Endodermal cell (in vitro differentiated cells): ENCODE measurements at regions not wholly inside any gene's neighbourhood (a gene's known extent, or its start where the extent isn't known, plus 50 kb on each side); places are given as distances from the start of the nearest gene placed in this dataset.

Experiments
- DNase-seq: peaks from one replicate; pipeline ENCODE4 v3.0.0-alpha.2; 2017
- H3K27ac ChIP-seq: 2 replicates; pipeline ENCODE4 v1.5.1; 2013; ENCODE audit warnings: mild to moderate bottlenecking, low read depth, low read length, moderate library complexity
- H3K27me3 ChIP-seq: 2 replicates; pipeline ENCODE4 v1.6.1; 2013; ENCODE audit warnings: mild to moderate bottlenecking, low read length, moderate library complexity; ENCODE audit not compliant: insufficient read depth, control insufficient read depth, poor library complexity, severe bottlenecking
- H3K36me3 ChIP-seq: 2 replicates; pipeline ENCODE4 v1.7.0; 2013; ENCODE audit warnings: mild to moderate bottlenecking, low read length, moderate library complexity; ENCODE audit not compliant: control insufficient read depth, insufficient read depth
- H3K4me1 ChIP-seq: one replicate; pipeline ENCODE4 v1.7.0; 2013; ENCODE audit warnings: low read length; ENCODE audit not compliant: control insufficient read depth, insufficient read depth
- H3K4me3 ChIP-seq: 2 replicates; pipeline ENCODE4 v1.5.1; 2013; ENCODE audit warnings: mild to moderate bottlenecking, low read length, moderate library complexity
- H3K9ac ChIP-seq: 2 replicates; pipeline ENCODE4 v1.6.1; 2013; ENCODE audit warnings: mild to moderate bottlenecking, low read length, moderate library complexity; ENCODE audit not compliant: poor library complexity, severe bottlenecking; ENCODE audit errors: extremely low read depth
- H3K9me3 ChIP-seq: 2 replicates; pipeline ENCODE4 v1.6.1; 2013; ENCODE audit warnings: mild to moderate bottlenecking, low read length, moderate library complexity; ENCODE audit not compliant: control insufficient read depth
- H3K27ac Mint-ChIP-seq: 2 replicates; pipeline ENCODE4 v1.8.0; 2020; ENCODE audit warnings: mixed read lengths
- H3K27me3 Mint-ChIP-seq: 2 replicates; pipeline ENCODE4 v1.8.0; 2021; ENCODE audit warnings: mild to moderate bottlenecking, mixed read lengths; ENCODE audit not compliant: insufficient read depth
- H3K36me3 Mint-ChIP-seq: 2 replicates; pipeline ENCODE4 v1.8.0; 2020; ENCODE audit warnings: low read depth, mixed read lengths
- H3K4me1 Mint-ChIP-seq: 2 replicates; pipeline ENCODE4 v1.8.0; 2020; ENCODE audit warnings: mixed read lengths
- H3K4me3 Mint-ChIP-seq: 2 replicates; pipeline ENCODE4 v1.8.0; 2020; ENCODE audit warnings: mild to moderate bottlenecking, moderate library complexity, mixed read lengths
- H3K9me3 Mint-ChIP-seq: 2 replicates; pipeline ENCODE4 v1.8.0; 2020; ENCODE audit warnings: mild to moderate bottlenecking, mixed read lengths
- CTCF ChIP-seq: fragments of 200-600 bp; sonication (generic); conservative IDR thresholded peaks from 2 replicates; pipeline ENCODE4 v1.5.0; 2021; ENCODE audit warnings: antibody characterized with exemption, mild to moderate bottlenecking
- WGBS, 2 experiments: methylation state at CpG; one replicate each; pipeline versions ENCODE4 v1.1.5 to v1.1.7; 2013; ENCODE audit warnings: missing lambda C conversion rate in 2 of 2, mixed read lengths in 1 of 2; ENCODE audit not compliant: insufficient coverage in 1 of 2, insufficient read length in 1 of 2; 5-methylcytosine and 5-hydroxymethylcytosine counted together

- Mint-ChIP-seq H3K27ac (no peak overlapping the region), H3K4me3 (no peak overlapping the region), H3K9me3 (no peaks in the 10 kb centered on the region), H3K4me1 (no peaks in the 10 kb centered on the region), H3K36me3 (no peaks in the 10 kb centered on the region), H3K27me3 (no peaks in the 10 kb centered on the region)
- no peaks in the 10 kb centered on the region for H3K9me3 ChIP-seq
- no peak overlapping the region for H3K9ac ChIP-seq
- no peak for TF ChIP-seq CTCF
- no peaks in the 10 kb centered on the region for H3K36me3 ChIP-seq
- H3K4me1 ChIP-seq, result no peaks in the 10 kb centered on the region
- no peak for DNase-seq
- H3K27me3 ChIP-seq, result no peaks in the 10 kb centered on the region
- H3K4me3 ChIP-seq, result no peak overlapping the region
- WGBS, 2 experiments, result 0% methylated on average over 1 of the region's 1 CpG; no CpG with 5 or more reads in 1 of the 2 experiments
- H3K27ac ChIP-seq, result no peak overlapping the region
Measured at GRCh38 chr7:83306502-83306901, 143.8 kb upstream of the PCLO start.

- no peak overlapping the region for H3K27ac Mint-ChIP-seq
- no peak for DNase-seq
- WGBS, 2 experiments, result 80 to 100% methylated on average over 1 to 5 of the region's 5 CpGs
- Histone ChIP-seq H3K4me1 (no peaks in the 10 kb centered on the region), H3K27me3 (no peaks in the 10 kb centered on the region), H3K9ac (no peak overlapping the region), H3K9me3 (no peaks in the 10 kb centered on the region), H3K36me3 (no peaks in the 10 kb centered on the region), H3K4me3 (no peak overlapping the region), H3K27ac (no peak overlapping the region)
- TF ChIP-seq CTCF, result no peak
- H3K4me3 Mint-ChIP-seq, result no peak overlapping the region
- H3K36me3 Mint-ChIP-seq, result no peaks in the 10 kb centered on the region
- no peaks in the 10 kb centered on the region for H3K27me3 Mint-ChIP-seq
- H3K9me3 Mint-ChIP-seq, result no peaks in the 10 kb centered on the region
- no peaks in the 10 kb centered on the region for H3K4me1 Mint-ChIP-seq
Measured at GRCh38 chr7:83305027-83305426, 142.3 kb upstream of the PCLO start.

GRCh38 chr7:83301416-83301815 is 138.7 kb upstream of the PCLO start:
- no peaks in the 10 kb centered on the region for H3K4me1 ChIP-seq
- no peaks in the 10 kb centered on the region for H3K9me3 Mint-ChIP-seq
- no peak overlapping the region for H3K4me3 ChIP-seq
- no peaks in the 10 kb centered on the region for H3K27me3 ChIP-seq
- DNase-seq, result no peak
- H3K27me3 Mint-ChIP-seq, result no peaks in the 10 kb centered on the region
- H3K9ac ChIP-seq, result no peak overlapping the region
- H3K27ac ChIP-seq, result no peak overlapping the region
- no peaks in the 10 kb centered on the region for H3K36me3 ChIP-seq
- TF ChIP-seq CTCF, result no peak
- no peaks in the 10 kb centered on the region for H3K4me1 Mint-ChIP-seq
- H3K9me3 ChIP-seq, result no peaks in the 10 kb centered on the region
- no peaks in the 10 kb centered on the region for H3K36me3 Mint-ChIP-seq
- H3K4me3 Mint-ChIP-seq, result no peak overlapping the region
- no peak overlapping the region for H3K27ac Mint-ChIP-seq
- WGBS, 2 experiments, result 86% methylated on average over 1 of the region's 1 CpG; no CpG with 5 or more reads in 1 of the 2 experiments
